ENCODE measurements at regions not wholly inside any gene's neighbourhood (a gene's known extent, or its start where the extent isn't known, plus 50 kb on each side); places are given as distances from the start of the nearest gene placed in this dataset.

GRCh38 chrX:39674490-39675161 lies 423.1 kb downstream of the BCOR start:
- TF ChIP-seq CTCF (IDR thresholded peaks at IDR 0.05) = no peak
- no peak for TF ChIP-seq EP300 (IDR thresholded peaks at IDR 0.05)
- no peak for TF ChIP-seq POLR2A (IDR thresholded peaks at IDR 0.05)
